ENCODE measurements at regions not wholly inside any gene's neighbourhood (a gene's known extent, or its start where the extent isn't known, plus 50 kb on each side); places are given as distances from the start of the nearest gene placed in this dataset.
A peak's percentile ranks its signal among the peaks of the same experiment; 100 is the strongest.

DNA sequence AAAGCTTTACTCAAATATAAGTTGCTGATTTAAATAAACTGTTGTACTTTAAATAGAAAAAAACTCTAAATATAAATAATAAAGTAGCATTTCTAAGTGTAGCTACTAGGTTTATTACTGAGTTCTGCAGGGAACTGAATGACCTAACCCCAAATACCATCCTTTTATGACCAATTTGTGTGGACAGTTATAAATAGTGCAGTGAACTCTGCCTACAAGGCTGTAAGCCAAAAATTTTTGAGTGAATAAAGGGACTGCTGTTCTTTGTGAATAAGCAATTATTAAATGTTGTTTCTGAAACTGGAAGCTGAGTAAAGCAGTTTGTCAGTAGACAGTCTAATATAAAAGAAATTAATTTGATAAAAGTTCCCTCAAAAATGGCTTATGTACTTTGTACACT is 90.8 kb upstream of the ELOVL5 start:
- H3K27me3 ChIP-seq (replicated peaks in 1 of 7): no peaks in the 10 kb centered on the region
- peak overlapping the region in 3 of 8 donors; percentile 44 to 59 (median 54) for H3K27ac ChIP-seq
- H3K4me1 ChIP-seq: peaks cover 0 to 26% (median 12%) of the 10 kb centered on the region in 6 donors
- no peak overlapping the region for H3K4me3 ChIP-seq
- H3K9me3 ChIP-seq: no peaks in the 10 kb centered on the region
- DNase-seq: no peak
- no peaks in the 10 kb centered on the region for H3K36me3 ChIP-seq
- intact Hi-C loops (cut with DNase I; ENCODE audit: low total_unique reads): loop anchor here (10.0 kb wide), 1 partner anchor 265 kb away; no protein-coding TSS in a partner anchor
- TF ChIP-seq POLR2AphosphoS5 (IDR thresholded peaks at IDR 0.05) (no peak), POLR2A (IDR thresholded peaks at IDR 0.05) (no peak)
- TF ChIP-seq, protein P1, sequence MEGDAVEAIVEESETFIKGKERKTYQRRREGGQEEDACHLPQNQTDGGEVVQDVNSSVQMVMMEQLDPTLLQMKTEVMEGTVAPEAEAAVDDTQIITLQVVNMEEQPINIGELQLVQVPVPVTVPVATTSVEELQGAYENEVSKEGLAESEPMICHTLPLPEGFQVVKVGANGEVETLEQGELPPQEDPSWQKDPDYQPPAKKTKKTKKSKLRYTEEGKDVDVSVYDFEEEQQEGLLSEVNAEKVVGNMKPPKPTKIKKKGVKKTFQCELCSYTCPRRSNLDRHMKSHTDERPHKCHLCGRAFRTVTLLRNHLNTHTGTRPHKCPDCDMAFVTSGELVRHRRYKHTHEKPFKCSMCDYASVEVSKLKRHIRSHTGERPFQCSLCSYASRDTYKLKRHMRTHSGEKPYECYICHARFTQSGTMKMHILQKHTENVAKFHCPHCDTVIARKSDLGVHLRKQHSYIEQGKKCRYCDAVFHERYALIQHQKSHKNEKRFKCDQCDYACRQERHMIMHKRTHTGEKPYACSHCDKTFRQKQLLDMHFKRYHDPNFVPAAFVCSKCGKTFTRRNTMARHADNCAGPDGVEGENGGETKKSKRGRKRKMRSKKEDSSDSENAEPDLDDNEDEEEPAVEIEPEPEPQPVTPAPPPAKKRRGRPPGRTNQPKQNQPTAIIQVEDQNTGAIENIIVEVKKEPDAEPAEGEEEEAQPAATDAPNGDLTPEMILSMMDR (IDR thresholded peaks at IDR 0.05 in 8 of 11, conservative IDR thresholded peaks at IDR 0.05 in 3 of 11): no peak

DNA sequence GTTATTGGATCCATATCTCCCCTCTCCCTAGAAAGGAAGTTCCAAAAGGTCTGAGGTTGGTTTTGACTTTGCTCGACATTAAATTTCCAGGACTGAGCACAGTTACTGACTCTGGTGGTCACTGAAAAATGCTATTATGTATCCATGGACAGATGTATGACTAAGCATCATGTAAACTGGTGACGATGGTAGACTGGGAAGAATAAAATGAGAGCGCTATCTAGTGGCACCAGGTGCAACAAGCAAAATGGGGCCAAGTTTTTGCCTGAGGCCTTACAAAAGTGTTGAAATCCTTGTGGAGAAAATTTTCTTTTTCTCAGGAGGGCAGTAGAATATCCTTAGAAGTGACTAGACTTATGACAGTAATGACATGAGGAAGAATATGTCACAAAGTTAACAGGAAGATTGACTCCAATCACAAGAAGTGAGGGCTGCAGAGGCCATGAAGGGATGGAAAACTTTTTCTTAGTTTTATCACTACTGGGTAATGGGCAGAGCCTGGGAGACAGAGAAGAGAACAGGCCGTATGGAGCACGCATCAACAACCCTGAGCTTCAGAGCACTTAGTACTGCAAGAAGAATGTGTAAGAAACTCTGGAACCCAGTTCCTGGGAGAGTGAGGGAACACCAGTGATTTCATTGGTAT is 88.9 kb upstream of the ELOVL5 start:
- no peak for DNase-seq
- WGBS, 5 donors: 51 to 61% (median 54%) methylated on average over 5 of the region's 5 CpGs
- H3K4me1 ChIP-seq: peaks cover 0 to 36% (median 12%) of the 10 kb centered on the region in 6 donors
- no peak overlapping the region for H3K27ac ChIP-seq
- intact Hi-C loops (cut with DNase I; ENCODE audit: low total_unique reads): loop anchor here (10.0 kb wide), 1 partner anchor 263 kb away; no protein-coding TSS in a partner anchor
- H3K9me3 ChIP-seq: no peaks in the 10 kb centered on the region
- TF ChIP-seq POLR2A (IDR thresholded peaks at IDR 0.05): no peak
- TF ChIP-seq, protein P1 (IDR thresholded peaks at IDR 0.05 in 8 of 11, conservative IDR thresholded peaks at IDR 0.05 in 3 of 11): peak in 10 of 11 experiments; percentile 24 to 66 (median 51)
- no peaks in the 10 kb centered on the region for H3K27me3 ChIP-seq (replicated peaks in 1 of 7)
- H3K36me3 ChIP-seq: no peaks in the 10 kb centered on the region
- no peak overlapping the region for H3K4me3 ChIP-seq

DNA sequence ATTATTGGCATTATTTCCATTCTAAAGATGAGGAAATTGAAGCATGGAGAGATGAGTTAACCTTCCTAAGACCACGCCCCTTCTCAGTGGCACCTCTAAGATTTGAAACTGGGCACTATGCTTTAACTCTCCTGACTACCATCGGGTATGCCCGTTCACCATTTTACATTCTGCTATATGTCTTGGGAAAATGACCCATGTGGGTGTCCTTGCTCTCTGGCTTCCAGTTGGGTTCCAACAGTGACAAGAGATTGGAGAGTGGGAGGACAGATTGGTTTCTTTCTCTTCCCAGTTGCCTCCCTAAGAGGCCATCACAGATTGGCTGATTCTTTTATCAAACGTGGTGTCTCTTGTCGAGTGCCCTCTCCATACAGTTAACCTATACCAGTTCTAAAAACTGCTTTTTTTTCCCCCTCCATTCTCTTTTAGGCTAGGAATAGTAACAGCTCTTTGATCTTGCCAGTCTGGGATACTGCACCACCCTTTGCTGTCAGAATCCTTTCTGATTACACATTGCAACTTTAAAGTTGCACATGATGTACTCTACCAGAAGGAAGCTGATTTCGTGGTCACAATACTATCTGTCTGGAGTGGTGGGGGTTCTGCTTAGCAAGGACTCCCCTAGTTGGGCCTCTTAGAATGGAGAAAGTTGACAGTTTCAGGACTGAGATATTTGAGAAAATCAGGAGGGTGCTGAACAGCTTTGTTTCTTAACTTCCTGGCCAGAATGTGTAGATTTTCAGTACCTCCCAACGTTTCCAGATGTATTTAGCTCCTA is 88.0 kb upstream of the ELOVL5 start:
- intact Hi-C loops (cut with DNase I; ENCODE audit: low total_unique reads): loop anchor here (10.0 kb wide), 1 partner anchor 262 kb away; no protein-coding TSS in a partner anchor
- Histone ChIP-seq H3K4me1 (peaks cover 0 to 46% (median 15%) of the 10 kb centered on the region in 6 donors), H3K27me3 (replicated peaks in 1 of 7) (no peaks in the 10 kb centered on the region), H3K36me3 (no peaks in the 10 kb centered on the region), H3K9me3 (no peaks in the 10 kb centered on the region), H3K4me3 (no peak overlapping the region), H3K27ac (no peak overlapping the region)
- WGBS, 5 donors: 67 to 73% (median 71%) methylated on average over 7 of the region's 7 CpGs
- TF ChIP-seq, protein P1 (IDR thresholded peaks at IDR 0.05 in 8 of 11, conservative IDR thresholded peaks at IDR 0.05 in 3 of 11): no peak
- TF ChIP-seq POLR2A (IDR thresholded peaks at IDR 0.05) (no peak), POLR2AphosphoS5 (IDR thresholded peaks at IDR 0.05) (no peak)
- DNase-seq: no peak

DNA sequence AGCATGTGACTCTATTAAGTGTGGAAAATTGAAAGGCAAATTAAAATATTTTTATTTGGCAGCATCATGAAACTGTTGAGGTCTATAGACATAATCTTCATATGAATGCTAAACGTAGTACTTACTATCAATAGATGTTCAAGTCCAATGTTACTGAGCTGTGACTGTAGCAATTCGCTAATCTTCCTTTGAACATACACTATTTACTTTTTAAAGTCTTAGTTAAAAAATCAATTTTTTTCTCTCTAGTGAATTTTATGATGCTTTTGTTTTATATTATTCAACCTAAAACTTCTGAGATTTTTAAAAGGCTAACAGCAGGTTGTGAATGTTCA is 85.2 kb upstream of the ELOVL5 start:
- 84 to 92% (median 87%) methylated on average over 2 of the region's 2 CpGs for WGBS, 5 donors
- no peak overlapping the region for H3K27ac ChIP-seq

More for the DNA sequence above, 85.2 kb upstream of the ELOVL5 start:
- no peak for DNase-seq
- intact Hi-C loops (cut with DNase I; ENCODE audit: low total_unique reads): loop anchor here (10.0 kb wide), 1 partner anchor 259 kb away; no protein-coding TSS in a partner anchor
- H3K27me3 ChIP-seq (replicated peaks in 1 of 7): no peaks in the 10 kb centered on the region
- H3K36me3 ChIP-seq: no peaks in the 10 kb centered on the region
- no peak overlapping the region for H3K4me3 ChIP-seq
- H3K9me3 ChIP-seq: no peaks in the 10 kb centered on the region
- TF ChIP-seq POLR2A (IDR thresholded peaks at IDR 0.05): no peak
- TF ChIP-seq, protein P1 (IDR thresholded peaks at IDR 0.05 in 8 of 11, conservative IDR thresholded peaks at IDR 0.05 in 3 of 11): no peak
- TF ChIP-seq POLR2AphosphoS5 (IDR thresholded peaks at IDR 0.05): no peak
- peaks cover 0 to 43% (median 15%) of the 10 kb centered on the region in 6 donors for H3K4me1 ChIP-seq

Data from spleen (tissue), 11 donors.